Hepatocyte (in vitro differentiated cells): ENCODE measurements at regions not wholly inside any gene's neighbourhood (a gene's known extent, or its start where the extent isn't known, plus 50 kb on each side); places are given as distances from the start of the nearest gene placed in this dataset.

Source experiments
- DNase-seq: peaks from one replicate; pipeline ENCODE4 v3.0.0-alpha.2; 2016; ENCODE audit warnings: low spot score
- H2AFZ ChIP-seq: fragments of 200-600 bp; sonication (generic); 2 replicates; pipeline ENCODE4 v1.6.0; 2016; ENCODE audit warnings: antibody characterized with exemption, mild to moderate bottlenecking
- H3K27ac ChIP-seq: fragments of 200-600 bp; sonication (generic); 2 replicates; pipeline ENCODE4 v1.5.1; 2016; ENCODE audit warnings: mild to moderate bottlenecking
- H3K27me3 ChIP-seq: fragments of 200-600 bp; sonication (generic); 2 replicates; pipeline ENCODE4 v1.6.1; 2016
- H3K36me3 ChIP-seq: fragments of 200-600 bp; sonication (generic); replicated peaks from 2 replicates; pipeline ENCODE4 v1.5.1; 2016; ENCODE audit warnings: low read depth; ENCODE audit not compliant: insufficient read depth
- H3K4me1 ChIP-seq: fragments of 200-600 bp; sonication (generic); 2 replicates; pipeline ENCODE4 v1.5.1; 2016; ENCODE audit warnings: mild to moderate bottlenecking, moderate library complexity; ENCODE audit not compliant: insufficient read depth
- H3K4me2 ChIP-seq: fragments of 200-600 bp; sonication (generic); 2 replicates; pipeline ENCODE4 v1.6.0; 2016
- H3K4me3 ChIP-seq: fragments of 200-600 bp; sonication (generic); 2 replicates; pipeline ENCODE4 v1.5.1; 2016; ENCODE audit warnings: mild to moderate bottlenecking
- H3K79me2 ChIP-seq: fragments of 200-600 bp; sonication (generic); 2 replicates; pipeline ENCODE4 v1.6.0; 2017; ENCODE audit warnings: mild to moderate bottlenecking
- H3K9me2 ChIP-seq: fragments of 200-600 bp; sonication (generic); replicated peaks from 2 replicates; pipeline ENCODE4 v1.6.0; 2017; ENCODE audit warnings: mild to moderate bottlenecking; ENCODE audit not compliant: insufficient read depth
- H3K9me3 ChIP-seq: fragments of 200-600 bp; sonication (generic); 2 replicates; pipeline ENCODE4 v1.5.1; 2016; ENCODE audit warnings: low read depth, mild to moderate bottlenecking
- H4K20me1 ChIP-seq: fragments of 200-600 bp; sonication (generic); 2 replicates; pipeline ENCODE4 v1.6.0; 2016; ENCODE audit warnings: mild to moderate bottlenecking; ENCODE audit not compliant: insufficient read depth, poor library complexity, severe bottlenecking
- EZH2 ChIP-seq: fragments of 200-600 bp; sonication (generic); IDR thresholded peaks from 2 replicates; pipeline ENCODE4 v1.6.1; 2016; ENCODE audit warnings: antibody characterized with exemption, mild to moderate bottlenecking, borderline replicate concordance
- EZH2phosphoT487 ChIP-seq: fragments of 200-600 bp; sonication (generic); IDR thresholded peaks from one replicate; pipeline ENCODE4 v1.6.1; 2018; ENCODE audit warnings: antibody characterized with exemption, mild to moderate bottlenecking, low read depth, moderate library complexity; ENCODE audit not compliant: unreplicated experiment, severe bottlenecking
- WGBS: methylation state at CpG from one replicate; pipeline ENCODE4 v1.1.6; 2016; ENCODE audit warnings: low lambda C conversion rate; ENCODE audit errors: missing lambda C conversion rate; 5-methylcytosine and 5-hydroxymethylcytosine counted together
- TF ChIP-seq, protein P1 (sequence below): fragments of 200-600 bp; sonication (generic); IDR thresholded peaks from 2 replicates; pipeline ENCODE4 v1.5.1; 2016; ENCODE audit warnings: antibody characterized with exemption, mild to moderate bottlenecking; ENCODE audit not compliant: poor library complexity

DNA sequence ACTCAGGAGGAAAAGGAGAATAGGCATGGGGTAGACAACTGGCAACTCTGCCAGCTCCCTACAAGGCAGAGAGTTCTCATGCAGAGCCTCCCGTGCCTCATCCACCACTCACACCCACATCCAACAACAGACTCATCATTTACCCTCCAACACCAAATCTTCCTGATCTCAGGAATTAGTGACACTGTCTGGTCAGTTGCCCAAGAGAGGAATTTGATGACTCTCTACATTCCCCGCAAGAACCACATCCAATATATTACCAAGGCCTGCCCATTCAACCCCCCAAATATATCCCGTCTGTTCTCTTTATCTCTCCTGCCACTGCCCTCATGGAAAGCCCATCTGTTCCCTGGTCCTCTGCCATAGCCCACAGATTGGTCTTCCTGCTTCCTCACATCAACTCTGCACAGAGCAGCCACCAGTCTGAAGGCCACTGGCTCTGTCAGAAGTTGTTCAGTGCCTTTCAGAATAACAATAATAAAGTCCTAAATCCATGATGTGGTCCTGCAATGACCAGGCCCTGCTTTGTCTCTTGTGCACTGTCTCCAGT is 57.5 kb upstream of the CD82 start:
- H3K9me2 ChIP-seq, result no peaks in the 10 kb centered on the region
- H3K4me3 ChIP-seq, result no peak overlapping the region
- WGBS, result 89% methylated on average over 3 of the region's 3 CpGs
- H3K27me3 ChIP-seq, result peaks cover 25% of the 10 kb centered on the region
- no peaks in the 10 kb centered on the region for H3K4me1 ChIP-seq
- TF ChIP-seq, protein P1, sequence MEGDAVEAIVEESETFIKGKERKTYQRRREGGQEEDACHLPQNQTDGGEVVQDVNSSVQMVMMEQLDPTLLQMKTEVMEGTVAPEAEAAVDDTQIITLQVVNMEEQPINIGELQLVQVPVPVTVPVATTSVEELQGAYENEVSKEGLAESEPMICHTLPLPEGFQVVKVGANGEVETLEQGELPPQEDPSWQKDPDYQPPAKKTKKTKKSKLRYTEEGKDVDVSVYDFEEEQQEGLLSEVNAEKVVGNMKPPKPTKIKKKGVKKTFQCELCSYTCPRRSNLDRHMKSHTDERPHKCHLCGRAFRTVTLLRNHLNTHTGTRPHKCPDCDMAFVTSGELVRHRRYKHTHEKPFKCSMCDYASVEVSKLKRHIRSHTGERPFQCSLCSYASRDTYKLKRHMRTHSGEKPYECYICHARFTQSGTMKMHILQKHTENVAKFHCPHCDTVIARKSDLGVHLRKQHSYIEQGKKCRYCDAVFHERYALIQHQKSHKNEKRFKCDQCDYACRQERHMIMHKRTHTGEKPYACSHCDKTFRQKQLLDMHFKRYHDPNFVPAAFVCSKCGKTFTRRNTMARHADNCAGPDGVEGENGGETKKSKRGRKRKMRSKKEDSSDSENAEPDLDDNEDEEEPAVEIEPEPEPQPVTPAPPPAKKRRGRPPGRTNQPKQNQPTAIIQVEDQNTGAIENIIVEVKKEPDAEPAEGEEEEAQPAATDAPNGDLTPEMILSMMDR, result no peak
- DNase-seq, result no peak
- H4K20me1 ChIP-seq, result no peaks in the 10 kb centered on the region
- no peaks in the 10 kb centered on the region for H3K79me2 ChIP-seq
- no peak overlapping the region for H3K27ac ChIP-seq
- H2AFZ ChIP-seq, result no peak overlapping the region
- no peak overlapping the region for H3K4me2 ChIP-seq
- H3K9me3 ChIP-seq, result no peaks in the 10 kb centered on the region
- H3K36me3 ChIP-seq, result no peaks in the 10 kb centered on the region

GRCh38 chr11:44509296-44509695 is 56.2 kb upstream of the CD82 start:
- no peak for DNase-seq
- Histone ChIP-seq H3K9me3 (no peaks in the 10 kb centered on the region), H3K27me3 (peaks cover 23% of the 10 kb centered on the region), H3K4me2 (no peak overlapping the region), H4K20me1 (no peaks in the 10 kb centered on the region), H3K4me3 (no peak overlapping the region), H3K4me1 (no peaks in the 10 kb centered on the region), H3K36me3 (no peaks in the 10 kb centered on the region), H3K27ac (no peak overlapping the region), H3K9me2 (no peaks in the 10 kb centered on the region), H3K79me2 (no peaks in the 10 kb centered on the region), H2AFZ (no peak overlapping the region)
- TF ChIP-seq, protein P1, result no peak
- no peak for TF ChIP-seq EZH2
- no peak for TF ChIP-seq EZH2phosphoT487
- WGBS, result 42% methylated on average over 5 of the region's 5 CpGs

- no peak overlapping the region for H3K4me2 ChIP-seq
- no peak overlapping the region for H3K4me3 ChIP-seq
- DNase-seq, result no peak
- H3K36me3 ChIP-seq, result no peaks in the 10 kb centered on the region
- TF ChIP-seq, protein P1, result no peak
- no peak for TF ChIP-seq EZH2phosphoT487
- TF ChIP-seq EZH2, result no peak
- H3K27me3 ChIP-seq, result peaks cover 23% of the 10 kb centered on the region
- H3K9me3 ChIP-seq, result no peaks in the 10 kb centered on the region
- H3K27ac ChIP-seq, result no peak overlapping the region
- H3K9me2 ChIP-seq, result no peaks in the 10 kb centered on the region
- no peaks in the 10 kb centered on the region for H3K4me1 ChIP-seq
- no peak overlapping the region for H2AFZ ChIP-seq
- no peaks in the 10 kb centered on the region for H3K79me2 ChIP-seq
- WGBS, result 86% methylated on average over 11 of the region's 11 CpGs
- H4K20me1 ChIP-seq, result no peaks in the 10 kb centered on the region
Observed at GRCh38 chr11:44510372-44510771, 55.1 kb upstream of the CD82 start.

DNA sequence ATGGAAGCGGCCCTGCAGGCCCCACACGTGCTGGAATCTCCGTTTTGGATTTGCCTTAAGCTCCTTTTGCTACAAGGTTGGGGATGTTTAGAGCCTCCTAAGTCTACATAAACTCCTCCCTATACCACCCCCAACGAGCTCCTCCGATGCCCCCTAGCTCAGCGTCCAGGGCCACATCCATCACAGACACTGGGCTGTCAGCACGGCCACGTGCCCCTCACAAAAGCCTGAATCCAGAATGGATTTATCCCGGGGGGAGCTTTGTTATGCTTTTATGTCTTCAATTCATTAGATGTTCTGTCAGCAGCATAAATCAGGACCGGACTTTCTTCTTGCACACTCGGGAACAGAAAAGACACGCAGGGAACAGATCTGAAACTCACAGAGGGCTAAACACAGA is 52.6 kb upstream of the CD82 start:
- Histone ChIP-seq H3K9me2 (no peaks in the 10 kb centered on the region), H3K4me3 (no peak overlapping the region), H3K4me1 (no peaks in the 10 kb centered on the region), H2AFZ (no peak overlapping the region), H4K20me1 (no peaks in the 10 kb centered on the region), H3K27ac (no peak overlapping the region), H3K27me3 (peaks cover 23% of the 10 kb centered on the region), H3K36me3 (no peaks in the 10 kb centered on the region), H3K9me3 (no peaks in the 10 kb centered on the region), H3K79me2 (no peaks in the 10 kb centered on the region), H3K4me2 (no peak overlapping the region)
- WGBS, result 69% methylated on average over 12 of the region's 12 CpGs
- no peak for TF ChIP-seq EZH2
- TF ChIP-seq EZH2phosphoT487, result no peak
- TF ChIP-seq, protein P1, result no peak
- DNase-seq, result no peak
